HG03175 (cell line): ENCODE measurements at regions not wholly inside any gene's neighbourhood (a gene's known extent, or its start where the extent isn't known, plus 50 kb on each side); places are given as distances from the start of the nearest gene placed in this dataset.

Experiments
- ATAC-seq: cut with Tn5 transposase; IDR thresholded peaks from one replicate; pipeline ENCODE4 v1.9.1; 2021; ENCODE audit warnings: mild to moderate bottlenecking, moderate library complexity; ENCODE audit not compliant: unreplicated experiment

DNA sequence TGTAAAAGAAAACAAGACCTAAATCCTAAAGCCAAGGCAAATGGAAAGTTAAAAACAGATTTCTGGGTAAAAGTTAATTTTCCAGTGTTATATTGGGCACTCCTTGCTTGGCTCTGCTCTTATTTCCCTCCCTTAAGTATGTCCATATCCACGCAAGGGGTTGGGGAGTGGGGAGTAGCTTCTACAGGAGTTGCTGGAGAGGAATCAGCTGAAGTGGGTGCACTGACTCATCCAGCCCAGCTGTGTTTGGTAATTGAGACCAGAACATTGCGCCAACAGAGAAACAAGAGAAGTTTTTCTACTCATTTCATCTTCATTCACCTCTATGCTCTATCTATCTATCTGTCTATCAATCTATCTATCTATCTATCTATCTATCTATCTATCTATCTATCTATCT, 298.4 kb upstream of the PDGFD start:
- ATAC-seq = no peak

GRCh38 chr11:104451197-104451893, 287.4 kb upstream of the PDGFD start:
- no peak for ATAC-seq

DNA sequence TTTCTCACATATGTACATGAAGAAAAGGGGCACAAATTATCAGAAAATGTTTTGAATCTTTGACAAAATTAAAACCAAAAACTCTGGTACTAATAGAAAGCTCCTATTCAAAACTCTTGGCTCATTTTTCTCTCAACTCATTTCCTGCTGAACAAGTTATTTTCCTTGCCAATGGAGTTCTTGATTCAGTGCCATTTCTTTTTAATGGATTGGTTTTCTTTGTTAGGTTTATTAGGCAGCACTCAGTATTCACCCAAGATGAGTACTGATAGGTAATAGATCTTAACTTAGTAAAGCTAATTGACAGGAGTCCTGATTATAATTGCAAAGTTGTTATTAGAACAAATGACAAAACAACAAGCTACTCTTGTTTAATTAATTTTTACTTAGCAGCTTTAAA, 279.4 kb upstream of the PDGFD start:
- no peak for ATAC-seq

- ATAC-seq = no peak
Observed at GRCh38 chr11:104442321-104442720, 278.4 kb upstream of the PDGFD start.

GRCh38 chr11:104435494-104435893, 271.5 kb upstream of the PDGFD start:
- ATAC-seq = no peak

DNA sequence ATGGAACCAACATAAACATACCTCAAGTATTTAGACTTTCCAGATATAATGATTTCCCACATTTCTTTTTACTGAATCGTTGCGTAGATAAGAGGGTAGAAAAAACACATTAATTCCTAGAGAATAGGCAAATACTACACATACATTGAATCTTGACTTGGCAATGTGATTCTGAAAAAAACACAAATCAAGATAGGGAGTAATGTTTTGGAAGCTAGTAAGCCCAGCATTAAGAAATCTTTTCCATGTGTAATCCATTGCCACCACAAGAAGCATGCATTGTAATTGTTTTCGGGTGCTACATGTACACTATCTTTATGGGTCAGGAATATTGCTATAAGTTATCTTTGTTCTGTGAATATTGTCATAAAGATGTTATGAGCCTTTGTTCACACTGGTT, 269.8 kb upstream of the PDGFD start:
- ATAC-seq = no peak

- no peak for ATAC-seq
Observed at GRCh38 chr11:104432981-104433380, 269.0 kb upstream of the PDGFD start.

DNA sequence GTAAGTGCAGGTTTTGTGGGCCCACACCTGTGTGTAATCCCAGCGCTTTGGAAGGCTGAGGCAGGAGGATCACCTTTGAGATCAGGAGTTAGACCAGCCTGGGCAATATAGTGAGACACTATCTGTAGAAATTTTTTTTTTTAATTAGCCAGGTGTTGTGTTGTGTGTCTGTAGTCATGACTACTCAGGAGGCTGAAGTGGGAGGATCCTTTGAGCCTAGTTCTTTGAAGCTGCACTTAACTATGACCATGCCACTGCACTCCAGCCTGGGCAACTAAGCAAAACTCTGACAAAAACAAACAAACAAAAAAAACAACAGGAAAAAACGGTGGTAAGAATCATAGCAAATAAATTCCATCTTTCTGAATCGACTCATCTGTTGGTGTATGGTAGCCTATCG, 268.6 kb upstream of the PDGFD start:
- no peak for ATAC-seq

- ATAC-seq = no peak
Observed at GRCh38 chr11:104422324-104422944, 258.5 kb upstream of the PDGFD start.

DNA sequence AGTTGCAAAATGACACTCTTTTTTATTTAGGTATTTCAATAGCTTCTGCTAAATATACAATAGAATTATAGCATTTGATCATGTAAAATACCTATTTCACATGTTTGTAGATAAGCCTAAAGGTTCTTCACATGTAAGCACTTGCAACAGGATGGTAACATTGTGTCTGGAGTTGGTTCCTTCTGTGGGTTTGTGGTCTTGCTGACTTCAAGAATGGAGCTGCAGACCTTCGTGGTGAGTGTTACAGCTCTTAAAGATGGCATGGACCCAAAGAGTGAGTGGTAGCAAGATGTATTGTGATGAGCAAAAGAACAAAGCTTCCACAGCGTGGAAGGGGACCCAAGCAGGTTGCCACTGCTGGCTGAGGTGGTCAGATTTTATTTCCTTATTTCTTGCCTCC, 246.4 kb upstream of the PDGFD start:
- ATAC-seq = no peak

- ATAC-seq = no peak
Observed at GRCh38 chr11:104408630-104409029, 244.7 kb upstream of the PDGFD start.

DNA sequence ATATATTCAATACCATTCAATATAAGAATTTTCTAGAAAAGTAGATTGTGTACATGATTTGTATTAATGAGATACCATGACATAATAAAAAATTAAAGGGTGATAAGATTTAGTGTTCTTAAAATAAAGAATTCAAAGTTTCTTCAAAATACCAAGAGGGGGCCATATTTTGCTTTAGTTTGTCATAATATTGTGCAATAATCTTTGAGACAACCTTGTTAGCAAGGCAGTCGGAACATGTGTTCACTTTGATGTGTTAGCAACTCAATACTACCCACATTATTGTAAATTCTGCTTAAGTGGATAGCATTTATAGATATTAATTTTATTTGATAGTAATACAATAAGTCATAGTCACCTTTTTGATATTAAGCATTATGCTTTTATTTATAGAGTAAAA, 241.3 kb upstream of the PDGFD start:
- ATAC-seq = no peak

- no peak for ATAC-seq
Observed at GRCh38 chr11:104404231-104405175, 240.6 kb upstream of the PDGFD start.

GRCh38 chr11:104402812-104403521, 239.0 kb upstream of the PDGFD start:
- peak; percentile 74 for ATAC-seq

DNA sequence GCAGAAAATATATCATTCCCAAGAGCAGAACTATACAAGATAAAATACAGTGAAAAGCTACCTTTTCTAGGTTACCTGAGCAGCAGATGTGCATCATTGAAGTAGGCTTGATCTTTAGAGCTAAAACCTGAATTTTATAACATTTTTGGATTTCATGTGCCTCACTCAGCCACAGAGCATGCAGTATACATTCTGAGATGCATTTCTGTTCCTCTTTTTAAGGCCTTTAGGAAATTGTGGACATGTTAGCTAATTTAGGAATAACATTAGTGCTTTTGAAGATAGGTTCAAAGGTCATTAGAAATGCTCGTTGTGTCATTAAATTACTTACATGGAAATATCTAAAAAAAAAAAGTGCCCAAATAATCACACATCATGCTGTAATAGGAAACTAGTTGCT, 230.6 kb upstream of the PDGFD start:
- ATAC-seq = no peak

GRCh38 chr11:104390651-104391050, 226.7 kb upstream of the PDGFD start:
- no peak for ATAC-seq

DNA sequence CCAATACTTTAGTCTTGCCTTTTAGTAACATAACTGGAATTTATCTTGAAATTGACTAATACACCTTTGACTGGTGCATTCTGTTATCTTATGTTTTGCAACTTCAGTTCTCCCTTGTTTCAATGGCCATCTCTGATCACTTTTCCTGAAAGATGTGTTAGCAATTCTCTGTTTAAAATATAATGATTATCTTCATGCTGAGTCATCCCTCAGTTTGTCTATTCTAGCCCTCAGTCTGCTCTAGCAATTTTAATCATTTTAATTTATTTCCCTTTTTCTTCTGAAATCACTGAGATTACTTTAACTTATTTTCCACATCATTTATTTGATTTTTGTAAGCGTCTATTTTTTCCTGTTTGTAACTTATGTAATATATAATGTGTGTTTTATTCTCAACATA, 221.9 kb upstream of the PDGFD start:
- ATAC-seq = no peak

DNA sequence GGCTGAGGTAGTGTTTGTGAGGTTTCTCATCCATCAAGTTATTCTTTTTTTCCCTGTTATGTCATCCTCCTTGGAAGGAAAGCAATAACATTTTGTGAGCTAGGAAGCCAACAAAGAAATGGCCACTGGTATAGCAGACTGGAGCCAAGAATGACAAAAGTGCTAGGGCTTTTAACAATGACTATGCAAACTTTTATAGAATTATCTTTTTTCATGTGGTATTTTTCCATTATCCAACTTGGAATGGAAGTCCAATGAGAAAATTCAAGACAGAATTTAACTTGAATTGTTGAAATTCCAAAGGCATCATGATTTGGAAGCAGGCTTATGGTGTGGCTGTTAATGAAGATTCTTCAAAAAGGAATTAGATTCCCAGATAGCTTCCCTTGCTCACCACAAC, 216.4 kb upstream of the PDGFD start:
- no peak for ATAC-seq

- no peak for ATAC-seq
Observed at GRCh38 chr11:104372111-104372510, 208.2 kb upstream of the PDGFD start.

- peak; percentile 73 for ATAC-seq
Observed at GRCh38 chr11:104370478-104370877, 206.5 kb upstream of the PDGFD start.

- ATAC-seq = no peak
Observed at GRCh38 chr11:104369761-104370160, 205.8 kb upstream of the PDGFD start.
